SK-N-SH treated with all-trans-retinoic acid at 6 μM for 48 hours (cell line): ENCODE measurements at regions not wholly inside any gene's neighbourhood (a gene's known extent, or its start where the extent isn't known, plus 50 kb on each side); places are given as distances from the start of the nearest gene placed in this dataset.

ENCODE experiments used
- ARNTL ChIP-seq: fragments of 450-650 bp; formaldehyde crosslinking; IDR thresholded peaks from 2 replicates; pipeline ENCODE4 v1.5.0; 2020; ENCODE audit warnings: low read depth, mild to moderate bottlenecking, moderate library complexity, borderline replicate concordance
- RARB ChIP-seq: fragments of 250-450 bp; sonication (Bioruptor Pico); IDR thresholded peaks from 2 replicates; pipeline ENCODE4 v1.8.0; 2021; ENCODE audit warnings: mild to moderate bottlenecking, moderate library complexity

GRCh38 chr10:76735866-76736265 is 901.7 kb downstream of the KCNMA1 start:
- TF ChIP-seq RARB (CRISPR knock-in tag) (no peak), ARNTL (CRISPR knock-in tag) (no peak)
